Spleen (tissue), 7 donors: ENCODE measurements at regions not wholly inside any gene's neighbourhood (a gene's known extent, or its start where the extent isn't known, plus 50 kb on each side); places are given as distances from the start of the nearest gene placed in this dataset.

Source experiments
- CTCF ChIP-seq, 11 experiments: fragments of 200-600 bp in 7 of 11; fragments of 450-650 bp in 4 of 11; sonication (generic) in 4 of 11; IDR thresholded peaks in 8 of 11; conservative IDR thresholded peaks in 3 of 11; 1 replicate in 7 of 11; 2 replicates in 4 of 11; pipeline versions ENCODE4 v1.4.0 to v1.8.0; 2016 to 2021; ENCODE audit warnings: antibody characterized with exemption in 11 of 11, inconsistent platforms in 4 of 11, mild to moderate bottlenecking in 1 of 11
- POLR2AphosphoS5 ChIP-seq, 3 donors: sonication (generic); formaldehyde crosslinking; IDR thresholded peaks; one replicate each; pipeline ENCODE4 v1.5.1; 2017; ENCODE audit warnings: antibody characterized with exemption in 3 of 3
- donor health status: DM: no; HTN: no; CAD: no; lungs with moderate emphysema.
- donor health status: DM: no; HTN: no; CAD: no.
- donor health status: DM: no; HTN: no; CAD: no.

- no peak for TF ChIP-seq CTCF (IDR thresholded peaks at IDR 0.05 in 8 of 11, conservative IDR thresholded peaks at IDR 0.05 in 3 of 11)
- no peak for TF ChIP-seq POLR2AphosphoS5 (IDR thresholded peaks at IDR 0.05)
Observed at GRCh38 chr17:14547556-14547955, 246.7 kb downstream of the HS3ST3B1 start.
